NCI-H82 (cell line): ENCODE measurements at regions not wholly inside any gene's neighbourhood (a gene's known extent, or its start where the extent isn't known, plus 50 kb on each side); places are given as distances from the start of the nearest gene placed in this dataset.

ENCODE experiments used
- DNase-seq: peaks from one replicate; lab custom pipeline; 2025; lab: John Stamatoyannopoulos, UW

GRCh38 chr17:79246225-79247190, 171.9 kb downstream of the ENGASE start:
- peak; percentile 53 for DNase-seq

DNA sequence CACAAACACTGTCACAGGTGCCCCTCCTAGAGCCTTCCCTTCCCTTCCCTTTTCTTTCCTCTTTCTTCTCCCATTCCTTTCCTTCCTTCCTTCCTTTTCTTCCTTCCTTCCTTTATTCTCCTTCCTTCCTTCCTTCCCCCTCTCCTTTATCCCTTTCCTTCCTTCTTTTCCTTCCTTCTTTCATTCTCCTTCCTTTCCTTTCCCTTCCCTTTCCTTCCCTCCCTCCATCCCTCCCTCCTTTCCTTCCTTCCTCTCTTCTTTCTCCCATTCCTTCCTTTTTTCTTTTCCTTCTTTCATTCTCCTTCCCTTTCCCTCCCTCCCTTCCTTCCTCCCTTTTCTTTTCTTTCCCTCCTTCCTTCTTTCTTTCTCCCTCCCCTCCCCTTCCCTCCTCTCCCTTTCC, 170.0 kb downstream of the ENGASE start:
- DNase-seq: no peak

GRCh38 chr17:79243996-79244395, 169.4 kb downstream of the ENGASE start:
- DNase-seq: no peak

GRCh38 chr17:79243603-79243990, 169.0 kb downstream of the ENGASE start:
- DNase-seq: no peak

- DNase-seq: no peak
Observed at GRCh38 chr17:79242873-79243602, 168.4 kb downstream of the ENGASE start.

DNA sequence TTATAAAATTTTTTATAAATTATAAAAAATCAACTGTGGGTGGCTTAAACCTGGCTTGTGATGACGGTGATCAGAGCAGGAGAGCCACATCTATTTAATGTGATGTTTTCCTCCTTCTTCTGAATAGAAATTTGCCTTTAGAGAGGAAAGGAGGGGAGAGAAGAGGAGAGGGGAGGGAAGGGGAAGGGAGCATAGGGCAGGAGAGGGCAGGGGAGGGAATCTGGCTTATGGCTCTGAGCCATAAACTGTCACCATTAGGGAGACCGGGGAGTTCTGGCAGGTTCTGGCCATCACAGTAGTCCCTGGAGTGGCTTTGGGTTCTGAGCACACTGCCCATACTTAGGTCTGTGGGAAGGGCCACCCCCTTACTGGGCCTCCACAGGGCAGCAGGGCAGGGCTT, 167.8 kb downstream of the ENGASE start:
- no peak for DNase-seq

- DNase-seq: peak; percentile 21
Observed at GRCh38 chr17:79241616-79242015, 167.0 kb downstream of the ENGASE start.

DNA sequence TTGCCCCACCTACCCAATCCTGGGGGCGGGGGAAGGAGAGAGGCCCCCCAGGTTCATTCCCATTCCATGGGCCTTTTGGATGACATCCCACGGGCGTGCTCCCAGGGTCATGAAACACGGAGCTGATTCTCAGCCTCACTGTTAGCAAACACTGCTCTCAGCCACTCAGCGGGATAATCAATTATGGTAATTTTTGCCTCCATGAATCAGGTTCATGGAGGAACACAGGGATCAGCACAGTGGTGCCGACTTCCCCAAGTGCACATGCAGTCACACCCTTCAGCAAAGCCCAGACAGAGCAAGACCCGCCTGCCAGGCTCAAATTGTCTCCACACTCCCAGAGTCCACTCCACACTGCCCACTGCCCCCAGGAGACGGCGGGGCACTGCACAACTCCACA, 164.6 kb downstream of the ENGASE start:
- DNase-seq: no peak

DNA sequence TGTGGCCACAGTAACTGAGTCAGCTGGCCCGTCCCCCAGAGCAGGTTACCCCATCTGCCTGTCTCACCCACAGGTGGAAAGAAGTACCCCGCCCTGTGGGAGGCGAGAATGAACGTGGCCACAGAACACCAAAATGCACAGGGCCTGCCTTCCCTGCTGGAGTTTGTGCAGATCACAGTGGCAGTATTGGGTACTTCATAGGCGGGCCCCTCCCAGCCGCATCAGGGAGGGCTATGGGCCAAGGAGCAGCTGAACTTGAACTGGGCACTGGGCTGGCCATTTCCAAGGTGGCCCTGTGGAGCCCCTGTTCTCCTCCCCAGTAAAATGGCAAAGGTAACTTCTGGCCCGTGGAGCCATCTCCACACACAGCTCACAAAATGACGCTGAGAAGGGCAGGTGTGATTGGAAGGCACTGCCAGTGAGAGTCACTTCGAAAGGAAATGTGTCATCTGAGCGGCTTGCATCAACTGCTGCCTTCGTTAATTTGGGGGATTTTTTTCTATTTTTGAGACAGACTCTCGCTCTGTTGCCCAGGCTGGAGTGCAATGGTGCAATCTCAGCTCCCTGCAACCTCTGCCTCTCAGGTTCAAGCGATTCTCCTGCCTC, 162.9 kb downstream of the ENGASE start:
- no peak for DNase-seq

DNA sequence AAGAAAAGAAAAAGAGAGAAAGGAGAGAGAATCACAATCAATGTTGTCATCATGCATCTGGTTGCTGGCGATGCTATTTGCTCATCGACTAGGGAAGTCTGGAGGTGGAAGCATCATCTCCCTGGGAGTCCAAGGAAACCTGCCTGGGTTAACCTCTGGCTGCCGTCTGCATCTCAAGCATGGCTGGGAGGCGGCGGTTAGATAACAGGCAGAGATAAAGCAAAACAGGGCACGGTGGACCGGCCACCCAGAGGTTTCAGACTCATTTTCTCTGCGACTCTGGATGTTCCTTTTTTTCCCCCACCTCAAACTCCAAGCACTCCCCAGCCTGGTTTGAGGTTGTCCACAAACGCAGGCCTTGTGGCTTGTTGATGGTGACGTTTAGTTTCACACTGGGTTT, 161.2 kb downstream of the ENGASE start:
- no peak for DNase-seq

GRCh38 chr17:79233916-79234551, 159.4 kb downstream of the ENGASE start:
- no peak for DNase-seq

GRCh38 chr17:79232957-79233356, 158.3 kb downstream of the ENGASE start:
- DNase-seq: no peak

- DNase-seq: no peak
Observed at GRCh38 chr17:79231766-79232287, 157.2 kb downstream of the ENGASE start.

- DNase-seq: no peak
Observed at GRCh38 chr17:79230576-79230975, 156.0 kb downstream of the ENGASE start.

GRCh38 chr17:79226037-79226436, 151.4 kb downstream of the ENGASE start:
- DNase-seq: no peak

DNA sequence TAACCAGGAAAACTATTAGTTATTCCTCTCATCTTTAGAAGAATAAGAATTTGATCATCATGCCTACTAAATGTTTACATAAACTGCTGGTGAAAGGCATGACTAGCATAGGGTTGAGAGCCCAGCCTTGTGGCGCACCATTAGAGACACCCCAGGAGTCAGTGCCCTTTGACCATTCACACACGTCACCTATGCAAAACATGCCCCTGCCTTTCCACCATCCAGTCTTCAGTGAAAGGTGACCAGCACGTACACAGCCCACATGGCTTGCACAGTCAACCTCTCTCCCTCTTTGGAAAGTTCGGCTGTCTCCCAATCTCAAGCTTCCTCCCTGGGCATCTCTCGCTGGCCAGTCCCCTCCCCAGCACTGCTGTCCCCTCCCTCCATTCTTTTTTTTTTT, 150.3 kb downstream of the ENGASE start:
- DNase-seq: no peak

- DNase-seq: no peak
Observed at GRCh38 chr17:79224476-79224875, 149.9 kb downstream of the ENGASE start.

DNA sequence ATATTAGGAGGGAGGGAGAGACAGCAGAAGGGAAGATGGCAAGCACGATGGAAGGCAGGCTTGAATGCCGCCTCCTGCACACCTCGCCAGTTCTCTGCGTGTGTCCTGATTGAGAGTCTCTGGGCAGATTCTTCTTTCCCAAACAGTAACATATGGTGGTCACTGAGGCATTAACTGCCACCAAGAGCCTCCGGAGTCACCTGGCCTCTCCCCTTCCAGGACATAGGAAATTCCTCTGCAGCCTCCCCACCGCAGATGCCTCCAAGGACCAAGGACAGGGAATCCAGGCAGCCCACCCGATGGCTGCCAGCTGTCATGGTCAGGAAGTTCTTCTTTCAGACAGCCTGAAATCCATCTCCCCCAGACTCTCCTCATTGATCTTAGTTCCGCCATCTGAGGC, 149.3 kb downstream of the ENGASE start:
- DNase-seq: peak; percentile 58

GRCh38 chr17:79223471-79223870, 148.8 kb downstream of the ENGASE start:
- no peak for DNase-seq

DNA sequence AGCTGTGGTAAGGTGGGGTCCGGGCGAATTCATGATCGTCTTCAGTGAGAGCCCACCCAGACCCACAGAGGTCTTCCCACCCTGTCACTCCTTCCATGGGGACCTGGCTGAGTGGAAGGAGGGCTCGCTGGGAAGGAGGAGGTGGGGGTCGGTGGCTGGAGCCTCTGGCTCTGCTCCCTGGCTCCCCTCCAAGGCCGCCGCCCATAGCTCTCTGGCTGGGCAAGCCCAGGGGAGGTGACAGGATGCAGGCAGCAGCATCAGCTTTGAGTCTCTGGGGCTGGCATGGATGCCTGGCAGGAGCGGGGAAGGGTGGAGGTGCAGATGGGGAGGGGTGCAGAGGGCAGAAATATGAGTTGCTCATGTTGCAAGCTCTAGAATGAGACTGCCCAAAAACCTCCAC, 147.0 kb downstream of the ENGASE start:
- DNase-seq: no peak

- DNase-seq: peak; percentile 73
Observed at GRCh38 chr17:79220713-79221291, 146.2 kb downstream of the ENGASE start.
